Hematopoietic multipotent progenitor cell treated with erythropoietin and hydrocortisone succinate and interleukin-3 and kit ligand, for 15 days (in vitro differentiated cells): ENCODE measurements at regions not wholly inside any gene's neighbourhood (a gene's known extent, or its start where the extent isn't known, plus 50 kb on each side); places are given as distances from the start of the nearest gene placed in this dataset.
"Not testable (repeated sequence)": the region's sequence is repeated elsewhere in the genome, so short reads cannot be mapped to it uniquely, and the experiment has no call there.

Experiments used
- DNase-seq: peaks from one replicate; pipeline ENCODE4 v3.0.0-alpha.2; 2015; ENCODE audit warnings: low spot score

DNA sequence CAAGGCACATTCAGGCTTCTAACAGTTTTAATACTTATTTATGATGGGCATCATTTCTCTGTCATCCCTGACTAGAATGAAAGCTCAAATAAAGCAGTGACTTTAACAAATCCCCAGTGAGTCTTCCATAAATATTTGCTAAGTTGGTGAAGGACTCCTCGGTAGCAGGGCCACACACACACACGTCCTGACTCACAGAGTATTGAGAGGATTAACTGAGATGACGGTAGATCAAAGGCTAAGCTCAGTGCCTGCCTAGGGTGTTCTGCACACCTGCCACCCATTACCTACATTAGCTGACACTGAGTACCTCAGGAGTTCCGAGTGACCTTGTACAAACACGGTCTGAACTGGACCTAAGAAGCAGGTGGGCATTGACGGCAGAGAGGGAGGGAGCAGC lies 197.3 kb upstream of the SFSWAP start:
- DNase-seq = no peak

DNA sequence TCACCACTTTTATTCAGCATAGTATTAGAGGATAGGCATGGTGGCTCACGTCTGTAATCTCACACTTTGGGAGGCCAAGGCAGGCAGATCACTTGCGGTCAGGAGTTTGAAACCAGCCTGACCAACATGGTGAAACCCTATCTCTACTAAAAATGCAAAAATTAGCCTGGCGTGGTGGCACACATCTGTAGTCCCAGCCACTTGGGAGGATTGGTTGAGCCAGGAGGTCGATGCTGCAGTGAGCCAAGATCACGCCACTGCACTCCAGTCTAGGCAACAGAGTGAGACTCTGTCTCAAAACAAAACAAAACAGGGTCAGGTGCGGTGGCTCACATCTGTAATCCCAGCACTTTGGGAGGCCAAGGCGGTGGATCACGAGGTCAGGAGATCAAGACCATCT lies 190.3 kb upstream of the SFSWAP start:
- not testable (repeated sequence) for DNase-seq

DNA sequence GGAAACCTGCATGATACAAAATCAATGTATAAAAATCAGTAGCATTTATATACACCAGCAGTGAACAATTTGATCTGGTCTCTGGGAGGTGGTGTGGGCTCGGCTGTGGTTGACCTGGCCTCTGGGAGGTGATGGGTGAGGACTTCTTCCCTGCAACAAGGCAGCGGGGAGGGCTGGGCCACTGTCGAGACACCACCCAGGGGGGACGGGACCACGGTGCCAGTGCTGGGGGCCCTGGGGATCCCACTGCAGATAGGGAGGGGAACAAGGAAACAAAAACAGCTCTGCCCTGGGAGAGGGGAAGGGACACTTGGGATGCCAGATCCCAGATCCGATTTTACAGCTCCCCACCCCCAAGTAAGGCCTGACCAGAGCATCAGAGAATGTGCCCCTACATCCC lies 189.6 kb upstream of the SFSWAP start:
- no peak for DNase-seq

DNA sequence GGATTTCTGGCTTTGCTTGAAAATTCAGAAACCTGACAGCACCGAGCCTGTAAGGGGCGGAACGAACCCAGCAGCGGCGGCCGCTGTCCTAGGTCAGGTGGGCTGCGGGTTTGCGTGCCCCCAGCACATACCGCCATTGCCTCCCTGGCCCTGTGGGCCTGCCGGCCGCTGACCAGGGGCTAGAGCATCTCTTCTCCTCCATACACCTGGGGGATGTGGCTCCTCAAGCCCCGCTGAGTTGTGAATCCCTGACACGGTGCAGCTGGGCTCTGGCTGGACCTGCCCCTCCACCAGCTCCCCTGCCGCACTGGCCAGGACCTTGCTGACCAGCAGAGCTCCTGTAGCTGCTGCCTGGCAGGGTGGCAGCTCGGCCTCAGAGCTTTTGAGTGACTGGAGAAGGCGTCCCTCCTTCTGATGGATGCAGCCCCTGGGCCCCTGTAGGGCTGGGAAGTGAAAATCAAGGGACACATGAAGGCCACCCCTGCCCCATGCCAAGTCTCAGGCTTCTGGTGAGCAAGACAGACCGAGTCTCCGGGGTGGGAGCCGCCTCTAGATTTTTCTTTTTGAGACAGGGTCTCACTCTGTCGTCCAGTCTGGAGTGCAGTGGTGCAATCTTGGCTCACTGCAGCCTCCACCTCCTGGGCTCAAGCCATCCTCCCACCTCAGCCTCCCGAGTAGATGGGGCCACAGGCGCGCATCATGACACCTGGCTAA lies 184.9 kb upstream of the SFSWAP start:
- DNase-seq = no peak

DNA sequence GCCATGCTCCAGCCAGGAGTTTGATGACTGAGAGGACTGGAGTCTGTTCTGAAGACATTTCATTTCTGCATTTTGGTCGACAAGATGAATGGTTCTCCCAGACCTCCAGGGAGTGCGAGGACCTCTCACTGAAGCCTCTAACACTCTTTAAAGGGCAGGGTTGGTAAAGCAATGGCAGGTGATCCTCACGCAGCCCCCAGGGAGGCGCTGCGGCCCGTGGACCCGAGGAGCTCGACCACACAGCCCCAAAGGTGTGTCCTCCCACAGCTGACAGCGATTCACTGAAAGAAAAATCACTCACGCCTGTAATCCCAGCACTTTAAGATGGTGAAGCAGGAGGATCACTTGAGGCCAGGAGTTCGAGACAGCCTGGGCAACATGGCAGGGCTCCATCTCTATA lies 183.8 kb upstream of the SFSWAP start:
- DNase-seq = no peak

DNA sequence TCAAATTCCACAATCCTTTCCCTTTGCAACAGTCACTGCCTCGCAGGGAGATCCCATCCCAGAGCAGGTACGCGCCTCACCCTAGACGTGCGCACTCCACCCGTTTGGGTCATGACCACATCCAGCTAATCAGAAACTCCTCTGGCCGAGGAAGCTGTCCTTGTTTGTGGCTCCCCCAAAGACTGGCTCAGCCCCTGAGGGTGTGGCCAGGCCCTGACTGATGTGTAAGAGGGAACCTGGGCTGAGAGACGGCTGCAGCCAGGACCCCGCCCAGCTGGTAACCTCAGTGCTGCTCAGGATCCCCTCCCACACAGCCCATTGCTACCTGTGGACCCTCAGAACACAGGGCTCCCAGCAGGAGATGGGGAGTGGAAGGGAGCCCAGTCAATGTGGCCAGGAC lies 183.2 kb upstream of the SFSWAP start:
- no peak for DNase-seq

DNA sequence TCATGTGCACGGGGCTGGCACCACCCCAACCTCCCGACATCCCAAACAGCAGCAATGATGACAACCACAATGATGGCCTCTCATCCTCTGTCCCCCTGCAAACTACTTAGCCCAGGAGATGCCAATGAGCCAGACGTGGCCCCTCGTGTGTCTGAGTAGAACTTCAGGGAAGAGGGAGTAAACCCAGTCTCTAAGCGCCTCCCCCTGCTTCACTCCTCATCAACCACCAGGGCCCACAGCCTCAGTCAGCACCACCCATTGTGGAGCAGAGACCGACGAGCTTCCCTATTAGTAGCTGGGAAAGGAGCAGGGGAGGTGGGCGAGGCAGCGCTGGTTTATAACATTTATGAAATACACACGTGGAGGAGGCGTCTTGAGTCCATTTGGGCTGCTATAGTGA lies 182.7 kb upstream of the SFSWAP start:
- DNase-seq = no peak

DNA sequence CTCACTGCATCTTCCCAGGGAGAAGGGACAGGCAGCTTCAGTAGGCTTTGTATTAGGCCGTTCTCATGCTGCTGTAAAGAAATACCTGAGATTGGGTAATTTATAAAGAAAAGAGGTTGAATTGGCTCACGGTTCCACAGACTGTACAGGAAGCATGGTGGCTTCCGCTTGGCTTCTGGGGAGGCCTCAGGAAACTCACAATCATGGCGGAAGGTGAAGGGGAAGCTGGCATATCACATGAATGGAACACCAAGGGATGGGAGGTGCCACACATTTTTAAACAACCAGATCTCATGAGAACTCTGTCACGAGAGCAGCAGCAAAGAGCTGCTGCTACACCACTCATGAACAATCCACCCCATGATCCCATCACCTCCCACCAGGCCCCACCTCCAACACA lies 182.2 kb upstream of the SFSWAP start:
- DNase-seq = no peak

DNA sequence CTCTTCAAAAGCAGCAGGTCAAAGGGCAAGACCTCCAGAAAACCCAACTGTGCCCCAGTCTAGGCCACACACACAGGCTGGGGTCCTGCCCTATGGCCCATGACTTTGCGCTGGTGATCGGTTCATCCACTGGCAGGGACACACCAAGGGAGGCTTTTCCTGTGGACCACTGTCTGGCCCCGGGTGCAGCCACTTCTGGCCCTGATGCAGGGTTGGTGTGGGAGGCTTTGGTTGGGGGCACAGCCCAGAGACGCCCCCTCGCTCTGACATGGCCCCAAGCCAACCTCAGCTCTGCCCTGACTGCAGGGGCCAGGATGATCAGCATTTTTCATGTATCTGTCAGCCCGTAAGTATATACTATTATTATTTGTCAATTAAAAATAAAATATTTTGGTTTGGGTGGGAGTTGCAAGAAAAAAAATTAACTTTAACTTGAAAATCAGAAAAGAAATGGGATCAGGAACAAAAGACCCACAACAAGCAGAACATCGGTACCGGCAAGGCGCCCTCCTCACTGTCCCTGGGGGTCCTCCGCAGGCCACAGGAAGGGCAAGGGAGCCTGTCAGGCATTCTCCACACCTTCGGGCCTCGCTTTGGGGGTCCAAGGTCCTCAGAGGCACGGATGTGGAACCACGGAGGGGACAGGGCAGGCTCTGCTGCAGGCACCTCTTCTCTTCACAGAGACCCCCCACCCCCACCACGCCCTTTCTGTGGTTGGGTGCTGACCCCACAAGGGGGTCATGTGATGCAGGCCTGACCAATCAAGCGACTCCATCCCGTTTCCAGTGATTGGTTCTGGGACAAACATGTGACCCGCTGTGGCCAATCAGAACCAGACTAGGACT lies 181.5 kb upstream of the SFSWAP start:
- DNase-seq = no peak

DNA sequence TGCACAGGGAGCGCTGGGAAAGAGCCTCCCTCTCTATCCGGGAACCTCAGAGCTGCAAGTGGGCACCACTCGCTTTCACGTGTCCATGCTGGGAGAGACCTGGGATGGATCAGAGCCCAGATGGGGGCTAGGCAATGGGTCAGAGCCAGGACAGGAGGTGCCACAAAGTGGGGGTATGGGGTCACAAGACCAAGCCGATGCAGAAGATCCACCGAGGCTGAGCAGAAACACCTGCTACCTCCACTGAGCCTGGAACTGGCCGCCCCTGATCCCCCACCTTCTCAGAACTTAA lies 180.9 kb upstream of the SFSWAP start:
- no peak for DNase-seq

DNA sequence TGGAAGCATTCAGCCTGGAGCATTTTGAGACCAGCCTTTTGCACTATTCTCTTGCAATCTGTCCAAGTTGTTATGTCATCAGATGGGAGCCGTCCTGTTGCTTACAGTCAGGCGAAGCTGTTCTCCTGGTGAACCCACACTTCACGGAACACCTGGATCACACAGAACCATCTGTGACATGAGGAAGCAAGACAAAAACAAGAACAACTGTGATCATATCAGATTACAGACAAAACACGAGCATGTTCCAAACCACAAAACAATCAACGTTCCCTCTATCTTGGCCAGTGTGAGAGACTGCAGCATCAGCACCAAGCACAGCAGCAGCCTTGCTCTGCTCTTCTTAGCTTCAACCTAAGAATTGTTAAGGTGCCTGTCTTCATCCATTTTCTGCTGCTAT lies 180.5 kb upstream of the SFSWAP start:
- DNase-seq = no peak

DNA sequence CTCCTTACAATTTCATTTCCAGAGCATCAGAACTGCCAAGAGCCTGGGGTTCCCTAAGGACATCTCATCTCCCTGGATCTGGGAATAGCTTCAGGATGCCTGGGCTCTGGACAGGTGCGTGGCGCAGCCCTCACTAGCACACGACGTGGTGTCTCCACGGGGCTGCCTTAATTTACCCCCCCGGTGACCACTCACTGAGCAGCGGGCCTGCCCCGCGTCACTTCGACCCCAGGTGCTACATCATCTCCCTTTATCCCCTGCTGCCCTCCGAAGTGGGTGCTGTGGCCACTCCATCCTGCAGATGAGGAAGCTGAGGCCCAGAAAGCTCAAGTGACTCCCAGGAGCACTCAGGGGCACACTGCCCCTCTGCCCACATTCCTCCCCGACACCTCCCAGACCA lies 177.8 kb upstream of the SFSWAP start:
- no peak for DNase-seq

DNA sequence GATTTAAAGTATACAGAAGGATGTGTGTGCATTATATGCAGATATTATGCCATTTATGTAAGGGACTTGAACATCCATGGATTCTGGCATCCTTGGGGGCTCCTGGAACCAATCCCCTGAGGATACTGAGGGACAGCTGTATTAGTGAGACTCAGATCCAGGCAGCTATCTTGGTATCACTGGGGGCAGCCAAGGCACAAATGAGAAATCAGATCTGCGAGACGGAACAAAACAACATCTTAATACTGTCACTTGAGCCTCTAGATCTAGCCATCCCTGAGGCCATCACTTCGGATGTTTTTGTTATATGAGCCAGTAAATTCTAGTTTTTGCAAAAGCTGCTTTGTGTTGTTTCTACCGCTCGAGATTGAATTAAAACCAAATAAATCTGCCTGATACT lies 175.1 kb upstream of the SFSWAP start:
- DNase-seq = no peak

DNA sequence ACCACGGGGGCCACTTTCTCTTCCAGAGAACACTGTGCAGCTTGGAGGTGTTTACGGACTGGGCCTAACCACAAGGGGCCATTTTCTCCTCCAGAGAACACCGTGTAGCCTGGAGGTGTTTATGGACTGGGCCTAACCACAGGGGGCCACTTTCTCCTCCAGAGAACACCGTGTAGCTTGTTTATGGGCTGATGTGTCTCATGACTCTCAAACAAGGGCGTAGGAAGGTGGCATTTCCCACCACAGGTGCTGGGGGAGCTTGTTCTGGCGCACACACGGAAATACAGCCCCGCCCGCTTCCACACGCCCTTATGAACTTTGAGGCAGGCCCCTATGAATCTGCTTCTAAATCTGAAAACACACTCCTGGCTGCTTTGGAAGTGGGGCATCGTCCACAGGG lies 174.6 kb upstream of the SFSWAP start:
- DNase-seq = no peak

DNA sequence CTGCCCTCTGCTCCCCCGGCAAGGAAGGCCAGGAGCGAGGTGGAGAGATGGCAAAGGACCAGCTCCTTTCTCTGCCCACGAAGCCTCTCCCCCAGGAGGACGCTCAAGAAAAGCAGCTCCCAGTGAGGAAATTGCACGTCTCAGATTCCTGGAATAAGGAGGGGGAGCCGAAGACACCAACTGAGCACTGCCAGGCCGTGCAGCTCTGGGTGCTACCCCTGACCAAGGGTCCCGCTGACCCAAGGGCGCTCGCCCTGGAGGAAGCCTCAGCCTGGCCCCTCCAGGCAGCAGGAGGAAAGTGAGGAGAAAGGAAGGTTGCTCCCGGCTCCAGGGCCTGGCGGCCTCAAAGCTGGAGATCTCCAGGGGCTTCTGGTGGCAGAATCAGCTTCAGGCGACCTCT lies 174.1 kb upstream of the SFSWAP start:
- DNase-seq = no peak

DNA sequence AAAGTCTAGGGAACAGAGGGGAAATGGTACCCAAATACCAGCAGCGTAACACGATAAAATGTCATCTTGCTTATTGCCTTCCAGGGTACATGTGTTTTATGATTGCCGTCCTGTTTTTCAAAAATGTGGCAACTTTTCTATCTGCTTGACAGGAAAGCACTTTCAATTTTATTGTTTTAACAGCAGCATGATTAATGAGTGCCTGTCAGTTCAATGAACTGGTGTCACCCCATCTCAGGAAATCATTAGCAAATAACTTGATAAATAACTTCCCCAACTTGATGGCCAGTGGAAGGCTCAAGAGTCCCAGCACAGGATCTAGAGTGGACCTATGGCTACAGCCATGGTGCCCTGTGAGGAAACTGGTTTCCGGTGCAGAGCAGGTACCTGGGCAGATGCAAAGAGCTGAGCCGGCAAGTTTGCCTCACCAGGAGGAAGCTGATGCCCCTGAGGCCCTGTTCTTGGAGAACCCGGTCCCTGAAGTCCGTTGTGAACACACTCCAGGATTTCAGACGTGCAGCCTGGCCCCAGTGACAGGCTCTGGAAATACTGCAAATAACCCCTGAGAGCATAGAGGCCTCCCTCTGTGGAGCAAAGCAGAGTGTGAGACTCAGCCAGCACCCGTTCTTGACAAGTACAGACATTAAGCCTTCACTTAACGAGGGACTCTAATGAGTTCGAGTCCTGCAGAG lies 173.5 kb upstream of the SFSWAP start:
- no peak for DNase-seq

DNA sequence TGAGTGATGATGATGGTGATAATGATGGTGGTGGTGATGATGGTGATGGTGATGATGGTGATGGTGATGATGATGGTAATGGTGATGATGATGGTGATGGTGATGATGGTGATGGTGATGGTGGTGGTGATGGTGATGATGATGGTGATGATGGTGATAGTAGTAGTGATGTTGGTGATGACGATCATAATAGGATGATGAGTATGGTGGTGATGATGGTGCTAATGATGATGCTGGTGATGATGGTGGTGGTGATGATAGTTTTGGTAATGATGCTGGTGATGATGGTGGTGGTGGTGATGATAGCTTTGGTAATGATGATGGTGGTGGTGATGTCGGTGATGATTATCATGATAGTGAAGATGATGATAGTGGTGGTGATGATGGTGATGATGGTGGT lies 171.5 kb upstream of the SFSWAP start:
- DNase-seq = no peak

DNA sequence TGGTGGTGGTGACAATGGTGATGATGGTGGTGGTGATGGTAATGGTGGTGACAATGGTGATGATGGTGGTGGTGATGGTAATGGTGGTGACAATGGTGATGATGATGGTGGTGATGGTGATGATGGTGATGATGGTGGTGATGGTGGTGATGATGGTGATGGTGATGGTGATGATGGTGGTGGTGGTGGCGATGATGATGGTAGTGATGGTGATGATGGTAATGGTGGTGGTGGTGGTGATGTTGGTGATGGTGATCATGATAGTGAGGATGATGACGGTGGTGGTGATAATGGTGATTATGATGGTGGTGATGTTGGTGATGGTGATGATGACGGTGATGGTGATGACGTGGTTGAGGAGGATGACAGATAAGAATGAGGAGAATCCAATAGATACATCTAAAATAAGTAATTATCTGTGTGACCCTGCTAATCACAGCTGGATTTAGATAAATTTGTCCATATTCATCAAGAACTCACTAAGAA lies 170.7 kb upstream of the SFSWAP start:
- DNase-seq = no peak

DNA sequence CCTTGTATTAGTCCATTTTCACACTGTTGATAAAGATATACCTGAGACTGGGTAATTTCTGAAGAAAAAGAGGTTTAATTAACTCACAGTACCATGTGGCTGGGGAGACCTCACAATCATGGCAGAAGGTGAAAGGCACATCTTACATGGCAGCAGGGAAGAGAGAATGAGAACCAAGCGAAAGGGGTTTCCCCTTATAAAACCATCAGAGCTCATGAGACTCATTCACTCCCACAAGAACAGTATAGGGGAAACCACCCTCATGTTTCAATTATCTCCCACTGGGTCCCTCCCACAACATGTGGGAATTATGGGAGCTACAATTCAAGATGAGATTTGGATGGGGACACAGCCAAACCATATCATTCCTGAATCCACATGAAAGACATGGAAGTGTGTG lies 169.4 kb upstream of the SFSWAP start:
- not testable (repeated sequence) for DNase-seq

DNA sequence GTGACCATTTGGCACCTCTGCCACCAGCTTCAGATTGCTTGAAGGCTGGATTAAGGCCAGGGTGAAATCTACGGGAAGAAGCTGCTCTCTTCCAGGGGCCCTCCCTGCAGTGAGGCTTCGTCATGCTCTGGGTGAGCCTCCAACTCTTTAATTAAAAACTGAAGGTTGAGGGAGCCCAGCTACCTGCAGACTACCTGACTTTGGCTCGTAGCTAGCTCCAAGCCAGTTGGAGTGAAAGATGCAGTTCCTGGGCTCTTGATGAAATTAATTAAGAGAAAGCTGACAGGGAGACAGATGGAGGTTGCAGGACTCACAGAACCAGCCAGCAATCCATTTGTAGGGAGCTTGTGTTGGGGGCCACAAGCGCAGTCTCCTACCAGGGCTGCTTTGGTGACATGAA lies 168.5 kb upstream of the SFSWAP start:
- no peak for DNase-seq

DNA sequence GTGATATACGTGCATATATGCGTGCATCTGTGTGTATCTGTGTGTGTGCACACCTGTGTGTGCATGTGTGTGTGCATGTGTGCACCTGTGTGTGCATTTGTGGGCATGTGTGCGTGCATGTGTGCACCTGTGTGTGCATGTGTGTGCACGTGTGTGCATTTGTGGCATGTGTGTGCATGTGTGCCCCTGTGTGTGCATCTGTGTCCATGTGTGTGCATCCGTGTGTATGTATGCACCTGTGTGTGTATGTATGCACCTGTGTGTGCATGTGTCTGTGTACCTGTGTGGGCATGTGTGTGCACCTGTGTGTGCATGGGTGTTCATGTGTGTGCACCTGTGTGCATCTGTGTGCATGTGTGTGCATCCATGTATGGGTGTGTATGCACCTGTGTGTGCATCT lies 167.8 kb upstream of the SFSWAP start:
- no peak for DNase-seq

DNA sequence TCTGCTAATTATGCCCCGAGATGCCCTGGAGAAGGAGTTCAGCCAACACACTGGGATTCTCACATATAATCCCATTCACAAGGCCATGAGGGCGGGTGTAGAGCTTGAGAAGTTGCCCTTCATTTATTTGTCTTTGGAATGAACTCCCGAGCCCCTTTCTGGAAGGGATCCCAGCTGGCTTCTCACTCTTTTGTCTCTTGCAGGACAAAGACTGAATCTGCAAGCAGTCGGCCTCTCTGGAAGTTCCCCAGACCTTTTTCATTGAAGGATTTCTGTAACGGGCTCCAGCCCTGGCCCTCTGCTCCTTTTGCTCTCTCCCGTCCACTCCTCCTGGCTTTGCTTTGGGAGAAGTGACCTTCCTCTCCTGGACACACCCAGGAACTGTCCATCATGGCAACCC lies 163.3 kb upstream of the SFSWAP start:
- DNase-seq = no peak

DNA sequence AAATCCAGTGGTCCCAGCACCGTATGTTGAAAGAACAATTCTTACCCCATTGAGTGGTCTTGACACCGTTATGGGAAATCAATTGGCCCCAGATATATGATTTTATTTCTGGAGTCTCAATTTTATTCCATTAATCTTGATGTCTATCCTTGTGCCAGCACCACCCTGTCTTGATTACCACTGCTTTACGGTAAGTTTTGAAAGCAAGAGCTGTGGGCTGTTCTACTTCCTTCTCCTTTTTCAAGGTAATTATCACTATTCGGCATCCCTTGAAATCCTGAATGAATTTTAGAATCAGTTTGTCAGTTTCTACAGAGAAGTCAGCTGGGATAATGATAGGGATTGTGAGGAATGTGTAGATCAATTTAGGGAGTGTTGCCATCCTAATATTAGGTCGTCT lies 160.8 kb upstream of the SFSWAP start:
- DNase-seq = no peak
